ENCODE measurements at regions not wholly inside any gene's neighbourhood (a gene's known extent, or its start where the extent isn't known, plus 50 kb on each side); places are given as distances from the start of the nearest gene placed in this dataset.

DNA sequence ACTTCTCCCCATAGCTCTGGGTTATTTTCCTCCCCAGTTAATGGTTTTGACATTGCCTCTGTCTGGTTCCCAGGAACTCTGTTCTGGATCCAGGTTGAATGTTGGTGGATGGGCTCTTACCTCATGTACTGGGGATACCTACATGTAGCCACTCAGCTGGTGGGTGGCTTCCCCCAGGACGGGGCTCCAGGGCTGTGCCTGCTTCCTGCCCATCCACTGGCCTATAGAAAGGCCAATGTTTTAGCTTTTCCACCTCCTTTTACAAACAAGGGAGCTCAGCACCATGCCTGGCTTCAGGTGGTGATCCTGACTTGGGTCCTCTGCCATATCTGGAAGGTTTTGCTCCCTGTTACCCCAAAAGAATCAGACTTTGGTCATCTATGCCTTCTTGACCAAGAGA lies 120.2 kb downstream of the AKAP11 start:
- Histone ChIP-seq H3K4me1 (ENCODE audit: control insufficient read depth, insufficient read depth, low read length) (peaks cover 50% of the 10 kb centered on the region), H3K4me3 (ENCODE audit: low read length) (no peak overlapping the region), H3K27ac (ENCODE audit: low read length) (no peak overlapping the region), H3K9me3 (ENCODE audit: control insufficient read depth, insufficient read depth, low read length) (no peaks in the 10 kb centered on the region), H3K27me3 (ENCODE audit: control insufficient read depth, insufficient read depth, low read length) (no peaks in the 10 kb centered on the region), H3K36me3 (ENCODE audit: control insufficient read depth, insufficient read depth, low read length) (no peaks in the 10 kb centered on the region)
- Mint-ChIP-seq H3K36me3 (no peaks in the 10 kb centered on the region), H3K9me3 (no peaks in the 10 kb centered on the region), H3K27ac (peak overlapping the region; percentile 88 to 90), H3K27me3 (ENCODE audit: low read depth in 2 of 2) (no peaks in the 10 kb centered on the region), H3K4me3 (peak overlapping the region; percentile 77), H3K4me1 (peaks cover 63 to 69% of the 10 kb centered on the region in 2 donors)
- 57% methylated on average over 1 of the region's 1 CpG for WGBS (ENCODE audit: insufficient coverage)
- ATAC-seq (no peak), DNase-seq (no peak)
- intact Hi-C loops (cut with micrococcal nuclease): loop anchor here (2.0 to 5.0 kb wide), 2 partner anchors 121 to 185 kb away; no protein-coding TSS in a partner anchor
- no peak for TF ChIP-seq CTCF (IDR thresholded peaks at IDR 0.05)

GRCh38 chr13:42392716-42393572 lies 121.0 kb downstream of the AKAP11 start:
- peak overlapping the region; percentile 75 for H3K27ac ChIP-seq (ENCODE audit: low read length)
- peak overlapping the region; percentile 77 for H3K4me3 Mint-ChIP-seq
- no peaks in the 10 kb centered on the region for H3K36me3 Mint-ChIP-seq
- no peak for TF ChIP-seq CTCF (IDR thresholded peaks at IDR 0.05)
- ATAC-seq (peak; percentile 74 to 76 (median 75)), DNase-seq (peak in 1 of 2 donors; percentile 69)
- no peak overlapping the region for H3K4me3 ChIP-seq (ENCODE audit: low read length)
- peaks cover 0 to 3% of the 10 kb centered on the region in 2 donors for H3K27me3 Mint-ChIP-seq (ENCODE audit: low read depth in 2 of 2)
- WGBS (ENCODE audit: insufficient coverage): 44% methylated on average over 4 of the region's 6 CpGs
- H3K4me1 Mint-ChIP-seq: peaks cover 60 to 67% of the 10 kb centered on the region in 2 donors
- no peaks in the 10 kb centered on the region for H3K9me3 Mint-ChIP-seq
- H3K9me3 ChIP-seq (ENCODE audit: control insufficient read depth, insufficient read depth, low read length): no peaks in the 10 kb centered on the region
- peaks cover 50% of the 10 kb centered on the region for H3K4me1 ChIP-seq (ENCODE audit: control insufficient read depth, insufficient read depth, low read length)
- intact Hi-C loops (cut with micrococcal nuclease): loop anchor here (1.0 to 5.0 kb wide), 3 partner anchors 15 to 184 kb away; no protein-coding TSS in a partner anchor
- no peaks in the 10 kb centered on the region for H3K27me3 ChIP-seq (ENCODE audit: control insufficient read depth, insufficient read depth, low read length)
- H3K36me3 ChIP-seq (ENCODE audit: control insufficient read depth, insufficient read depth, low read length): no peaks in the 10 kb centered on the region
- peak overlapping the region; percentile 88 to 90 for H3K27ac Mint-ChIP-seq

DNA sequence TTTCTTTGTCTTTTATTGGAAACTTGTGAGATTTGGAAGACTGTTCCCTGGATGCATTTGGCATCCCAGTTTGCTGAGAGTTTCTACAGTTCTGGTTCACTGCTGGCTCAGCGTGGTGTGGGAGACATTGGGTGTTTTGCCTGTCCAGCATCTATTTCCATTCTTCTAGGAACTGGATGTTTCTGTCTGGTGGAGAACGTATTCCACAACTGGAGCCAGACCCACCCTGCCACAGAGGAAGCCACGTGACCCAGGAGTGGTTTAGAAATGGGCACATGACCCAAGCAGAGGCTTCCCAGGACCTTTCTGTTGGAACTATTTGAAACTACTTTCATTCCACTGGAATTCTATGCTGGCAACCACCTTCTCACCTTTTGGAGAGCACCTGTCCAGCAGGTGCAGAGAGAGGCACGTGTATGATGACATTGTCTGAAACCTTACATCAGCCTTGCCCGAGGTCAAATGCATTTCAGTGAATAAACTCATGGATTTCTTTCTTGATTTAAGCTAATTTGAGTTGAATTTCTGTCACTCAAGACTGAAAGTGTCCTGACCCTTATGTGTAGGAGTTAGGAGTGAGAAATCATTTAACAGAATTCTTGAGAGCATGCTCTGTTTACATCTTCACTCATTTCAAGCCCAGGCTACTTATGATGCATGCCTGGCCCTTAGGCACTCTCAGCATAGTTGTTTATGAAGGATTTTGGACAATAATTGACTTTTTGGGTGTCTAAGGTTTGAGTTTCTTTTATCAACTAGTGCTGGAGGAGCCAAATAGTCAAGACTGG lies 121.8 kb downstream of the AKAP11 start:
- DNase-seq (no peak), ATAC-seq (no peak)
- Histone ChIP-seq H3K36me3 (ENCODE audit: control insufficient read depth, insufficient read depth, low read length) (no peaks in the 10 kb centered on the region), H3K27ac (ENCODE audit: low read length) (peak overlapping the region; percentile 75), H3K9me3 (ENCODE audit: control insufficient read depth, insufficient read depth, low read length) (no peaks in the 10 kb centered on the region), H3K4me3 (ENCODE audit: low read length) (no peak overlapping the region), H3K27me3 (ENCODE audit: control insufficient read depth, insufficient read depth, low read length) (no peaks in the 10 kb centered on the region), H3K4me1 (ENCODE audit: control insufficient read depth, insufficient read depth, low read length) (peaks cover 53% of the 10 kb centered on the region)
- H3K9me3 Mint-ChIP-seq: no peaks in the 10 kb centered on the region
- peak overlapping the region; percentile 88 to 90 for H3K27ac Mint-ChIP-seq
- no peak for TF ChIP-seq CTCF (IDR thresholded peaks at IDR 0.05)
- intact Hi-C loops (cut with micrococcal nuclease): loop anchor here (1.0 to 5.0 kb wide), 3 partner anchors 15 to 184 kb away; no protein-coding TSS in a partner anchor
- no peaks in the 10 kb centered on the region for H3K36me3 Mint-ChIP-seq
- H3K27me3 Mint-ChIP-seq (ENCODE audit: low read depth in 2 of 2): peaks cover 0 to 3% of the 10 kb centered on the region in 2 donors
- peaks cover 56 to 64% of the 10 kb centered on the region in 2 donors for H3K4me1 Mint-ChIP-seq
- WGBS (ENCODE audit: insufficient coverage): 76% methylated on average over 5 of the region's 5 CpGs
- H3K4me3 Mint-ChIP-seq: peak overlapping the region; percentile 77
